HCT116 (cell line): ENCODE measurements at regions not wholly inside any gene's neighbourhood (a gene's known extent, or its start where the extent isn't known, plus 50 kb on each side); places are given as distances from the start of the nearest gene placed in this dataset.

Source experiments
- ATAC-seq: fragments of 200-7000 bp; cut with Tn5 transposase; 2 replicates; pipeline ENCODE4 v1.9.1; 2020; ENCODE audit warnings: mild to moderate bottlenecking, moderate library complexity
- BruUV-seq: library from RNA; stranded (reverse); fragments of 400-500 nt; replicated peaks from 2 replicates; lab custom pipeline; 2021; lab: Mats Ljungman, UMichigan
- CTCF ChIA-PET: fragments of 300-600 bp; sonication (Branson Sonifier 250); formaldehyde crosslinking; loops from one replicate; lab custom pipeline; 2021; ENCODE audit warnings: antibody characterized with exemption; lab: Charles Lee
- POLR2A ChIA-PET: fragments of 300-600, 350-600 bp; sonication (Branson Sonifier 250); formaldehyde crosslinking; loops from one replicate; lab custom pipeline; 2021; ENCODE audit warnings: antibody characterized with exemption; lab: Charles Lee
- RAD21 ChIA-PET, 2 experiments: fragments of 300-600 bp; sonication (Branson Sonifier 250); formaldehyde crosslinking; loops; one replicate each; lab custom pipeline; 2023; ENCODE audit warnings: low total read pairs in 2 of 2; ENCODE audit not compliant: uncharacterized antibody in 2 of 2, unreplicated experiment in 2 of 2, low non-redundant PET in 1 of 2; lab: Charles Lee
- DNase-seq: peaks from one replicate; pipeline ENCODE4 v3.0.0-alpha.2; 2010; ENCODE audit warnings: low read depth, low spot score
- H2AFZ ChIP-seq: fragments of 200-600 bp; shearing (Covaris generic), sonication (generic); 2 replicates; pipeline ENCODE4 v1.6.1; 2017; ENCODE audit warnings: low read depth, mixed run types, mixed read lengths, antibody characterized with exemption, low read length; ENCODE audit not compliant: poor library complexity, severe bottlenecking
- H3K27ac ChIP-seq: 2 replicates; pipeline ENCODE4 v1.5.1; 2012; ENCODE audit warnings: low read depth, low read length
- H3K27me3 ChIP-seq: fragments of 200-600 bp; sonication (generic); 2 replicates; pipeline ENCODE4 v1.6.1; 2016; ENCODE audit warnings: mixed run types, low read length, mixed read lengths; ENCODE audit not compliant: insufficient read depth
- H3K36me3 ChIP-seq, 2 experiments: fragments of 200-500 bp in 1 of 2; fragments of 200-600 bp in 1 of 2; sonication (Bioruptor generic) in 1 of 2; sonication (generic) in 1 of 2; 2 replicates each; pipeline versions ENCODE4 v1.5.1 to v1.6.1; 2014 to 2016; ENCODE audit warnings: low read length in 2 of 2, inconsistent platforms in 1 of 2, mixed read lengths in 1 of 2, mixed run types in 1 of 2; ENCODE audit not compliant: insufficient read depth in 2 of 2, control insufficient read depth in 1 of 2
- H3K4me1 ChIP-seq, 2 experiments: fragments of 200-600 bp in 1 of 2; sonication (generic) in 1 of 2; 2 replicates each; pipeline versions ENCODE4 v1.5.1 to v1.6.1; 2012 to 2017; ENCODE audit warnings: low read length in 2 of 2, inconsistent platforms in 1 of 2, mild to moderate bottlenecking in 1 of 2, mixed read lengths in 1 of 2, mixed run types in 1 of 2, moderate library complexity in 1 of 2; ENCODE audit not compliant: insufficient read depth in 2 of 2, control insufficient read depth in 1 of 2
- H3K4me2 ChIP-seq: fragments of 200-600 bp; sonication (generic); 2 replicates; pipeline ENCODE4 v1.6.1; 2017; ENCODE audit warnings: mixed run types, low read length, mixed read lengths
- H3K4me3 ChIP-seq, 2 experiments: fragments of 200-600 bp in 1 of 2; sonication (generic) in 1 of 2; replicated peaks in 1 of 2; 2 replicates each; pipeline ENCODE4 v1.5.1; 2011 to 2016; ENCODE audit warnings: low read length in 2 of 2, control low read depth in 1 of 2, low read depth in 1 of 2, mild to moderate bottlenecking in 1 of 2, mixed read lengths in 1 of 2, mixed run types in 1 of 2
- H3K79me2 ChIP-seq: fragments of 200-600 bp; sonication (generic); 2 replicates; pipeline ENCODE4 v1.6.1; 2017; ENCODE audit warnings: mild to moderate bottlenecking, mixed run types, low read length, moderate library complexity, mixed read lengths; ENCODE audit not compliant: insufficient read depth
- H3K9ac ChIP-seq: fragments of 200-600 bp; sonication (generic); 2 replicates; pipeline ENCODE4 v1.6.1; 2016; ENCODE audit warnings: low read length, mixed read lengths
- H3K9me2 ChIP-seq: fragments of 200-600 bp; sonication (generic), shearing (Covaris generic); 2 replicates; pipeline ENCODE4 v1.6.1; 2017; ENCODE audit warnings: mixed run types, mild to moderate bottlenecking, moderate library complexity; ENCODE audit not compliant: insufficient read depth
- H3K9me3 ChIP-seq, 2 experiments: fragments of 200-500 bp in 1 of 2; fragments of 200-600 bp in 1 of 2; sonication (Bioruptor generic) in 1 of 2; sonication (generic) in 1 of 2; 2 replicates each; pipeline ENCODE4 v1.6.1; 2014 to 2017; ENCODE audit warnings: low read length in 2 of 2, mixed read lengths in 2 of 2, inconsistent platforms in 1 of 2, low read depth in 1 of 2, mild to moderate bottlenecking in 1 of 2, mixed run types in 1 of 2, moderate library complexity in 1 of 2; ENCODE audit not compliant: control insufficient read depth in 1 of 2, insufficient read depth in 1 of 2
- H4K20me1 ChIP-seq: fragments of 200-600 bp; sonication (generic), shearing (Covaris generic); 2 replicates; pipeline ENCODE4 v1.6.1; 2017; ENCODE audit warnings: mixed run types, mild to moderate bottlenecking, moderate library complexity; ENCODE audit not compliant: insufficient read depth
- CBX3 ChIP-seq: IDR thresholded peaks from 2 replicates; pipeline ENCODE4 v1.6.1; 2012; ENCODE audit warnings: low read depth
- EZH2phosphoT487 ChIP-seq: fragments of 200-600 bp; IDR thresholded peaks from 2 replicates; pipeline ENCODE4 v1.6.1; 2018; ENCODE audit warnings: antibody characterized with exemption, borderline replicate concordance
- MAX ChIP-seq: IDR thresholded peaks from 2 replicates; pipeline ENCODE4 v1.6.1; 2012
- POLR2A ChIP-seq: IDR thresholded peaks from 2 replicates; pipeline ENCODE4 v1.7.0; 2011; ENCODE audit warnings: borderline replicate concordance; ENCODE audit not compliant: insufficient read depth, insufficient read length; ENCODE audit errors: extremely low read depth
- RAD21 ChIP-seq: IDR thresholded peaks from 2 replicates; pipeline ENCODE4 v1.6.1; 2012; ENCODE audit warnings: low read depth, mild to moderate bottlenecking
- SIN3A ChIP-seq: IDR thresholded peaks from 2 replicates; pipeline ENCODE4 v1.6.1; 2012; ENCODE audit warnings: low read depth
- SRF ChIP-seq: IDR thresholded peaks from 2 replicates; pipeline ENCODE4 v1.6.1; 2012; ENCODE audit warnings: low read depth
- TCF7L2 ChIP-seq: IDR thresholded peaks from 2 replicates; pipeline ENCODE4 v1.7.0; 2011; ENCODE audit warnings: borderline replicate concordance, inconsistent platforms; ENCODE audit not compliant: insufficient read depth, insufficient read length; ENCODE audit errors: extremely low read depth
- YY1 ChIP-seq: IDR thresholded peaks from 2 replicates; pipeline ENCODE4 v1.6.1; 2011; ENCODE audit warnings: low read length, low read depth, moderate library complexity, mild to moderate bottlenecking; ENCODE audit not compliant: insufficient replicate concordance; ENCODE audit errors: extremely low read depth
- ZFX ChIP-seq: fragments of 450-650 bp; IDR thresholded peaks from 2 replicates; pipeline ENCODE4 v1.6.1; 2017
- ZNF274 ChIP-seq: fragments of 200-500 bp; sonication (Bioruptor generic); IDR thresholded peaks from 2 replicates; pipeline ENCODE4 v1.6.1; 2014; ENCODE audit warnings: mild to moderate bottlenecking, low read depth, low read length, inconsistent platforms
- intact Hi-C: fragments of 100-400 bp; cut with micrococcal nuclease; formaldehyde crosslinking; loops from 2 replicates; pipeline ENCODE4 v1.10.0; 2022
- TF ChIP-seq, protein P1 (sequence below): IDR thresholded peaks from 2 replicates; pipeline ENCODE4 v1.6.1; 2012
- TF ChIP-seq, protein P2 (sequence below): IDR thresholded peaks from 2 replicates; pipeline ENCODE4 v1.6.1; 2012; ENCODE audit warnings: low read depth

DNA sequence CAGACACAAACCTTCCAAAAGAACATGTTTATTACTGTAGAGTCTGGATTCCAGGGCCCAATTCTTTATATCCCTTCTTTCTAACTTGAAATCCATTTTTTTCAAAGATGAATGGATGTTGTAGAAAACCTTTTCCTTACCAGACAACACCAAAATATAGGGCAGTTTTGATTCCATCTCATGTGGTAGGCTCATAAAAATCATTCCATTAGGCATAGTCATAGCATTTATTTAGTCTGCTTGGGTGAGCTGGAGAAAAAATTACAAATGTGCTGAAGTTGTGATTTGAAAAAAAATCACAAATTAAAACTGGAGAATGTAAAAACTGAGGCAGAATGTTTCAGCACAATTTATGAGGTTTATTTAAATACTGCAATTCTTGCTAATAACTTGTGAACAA lies 199.3 kb upstream of the TBC1D5 start:
- Histone ChIP-seq H3K9me3 (no peaks in the 10 kb centered on the region), H3K9ac (no peak overlapping the region), H3K9me2 (no peaks in the 10 kb centered on the region), H2AFZ (no peak overlapping the region), H3K4me1 (no peaks in the 10 kb centered on the region), H3K36me3 (no peaks in the 10 kb centered on the region), H3K27me3 (no peaks in the 10 kb centered on the region), H3K4me2 (no peak overlapping the region), H3K4me3 (no peak overlapping the region), H3K27ac (no peak overlapping the region), H3K79me2 (no peaks in the 10 kb centered on the region), H4K20me1 (no peaks in the 10 kb centered on the region)
- CTCF ChIA-PET, result no interaction called here
- no peak for ATAC-seq
- RAD21 ChIA-PET, result no interaction called here
- POLR2A ChIA-PET, result no interaction called here
- BruUV-seq, result no TSS peak
- no peak for DNase-seq
- intact Hi-C loops, result no loop called here
- TF ChIP-seq ZNF274 (no peak), EZH2phosphoT487 (no peak), SRF (no peak), POLR2A (no peak), ZFX (no peak), MAX (no peak), CBX3 (no peak), RAD21 (no peak), SIN3A (no peak), TCF7L2 (no peak), YY1 (no peak)
- TF ChIP-seq, protein P1, sequence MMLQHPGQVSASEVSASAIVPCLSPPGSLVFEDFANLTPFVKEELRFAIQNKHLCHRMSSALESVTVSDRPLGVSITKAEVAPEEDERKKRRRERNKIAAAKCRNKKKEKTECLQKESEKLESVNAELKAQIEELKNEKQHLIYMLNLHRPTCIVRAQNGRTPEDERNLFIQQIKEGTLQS, result no peak
- TF ChIP-seq, protein P2, sequence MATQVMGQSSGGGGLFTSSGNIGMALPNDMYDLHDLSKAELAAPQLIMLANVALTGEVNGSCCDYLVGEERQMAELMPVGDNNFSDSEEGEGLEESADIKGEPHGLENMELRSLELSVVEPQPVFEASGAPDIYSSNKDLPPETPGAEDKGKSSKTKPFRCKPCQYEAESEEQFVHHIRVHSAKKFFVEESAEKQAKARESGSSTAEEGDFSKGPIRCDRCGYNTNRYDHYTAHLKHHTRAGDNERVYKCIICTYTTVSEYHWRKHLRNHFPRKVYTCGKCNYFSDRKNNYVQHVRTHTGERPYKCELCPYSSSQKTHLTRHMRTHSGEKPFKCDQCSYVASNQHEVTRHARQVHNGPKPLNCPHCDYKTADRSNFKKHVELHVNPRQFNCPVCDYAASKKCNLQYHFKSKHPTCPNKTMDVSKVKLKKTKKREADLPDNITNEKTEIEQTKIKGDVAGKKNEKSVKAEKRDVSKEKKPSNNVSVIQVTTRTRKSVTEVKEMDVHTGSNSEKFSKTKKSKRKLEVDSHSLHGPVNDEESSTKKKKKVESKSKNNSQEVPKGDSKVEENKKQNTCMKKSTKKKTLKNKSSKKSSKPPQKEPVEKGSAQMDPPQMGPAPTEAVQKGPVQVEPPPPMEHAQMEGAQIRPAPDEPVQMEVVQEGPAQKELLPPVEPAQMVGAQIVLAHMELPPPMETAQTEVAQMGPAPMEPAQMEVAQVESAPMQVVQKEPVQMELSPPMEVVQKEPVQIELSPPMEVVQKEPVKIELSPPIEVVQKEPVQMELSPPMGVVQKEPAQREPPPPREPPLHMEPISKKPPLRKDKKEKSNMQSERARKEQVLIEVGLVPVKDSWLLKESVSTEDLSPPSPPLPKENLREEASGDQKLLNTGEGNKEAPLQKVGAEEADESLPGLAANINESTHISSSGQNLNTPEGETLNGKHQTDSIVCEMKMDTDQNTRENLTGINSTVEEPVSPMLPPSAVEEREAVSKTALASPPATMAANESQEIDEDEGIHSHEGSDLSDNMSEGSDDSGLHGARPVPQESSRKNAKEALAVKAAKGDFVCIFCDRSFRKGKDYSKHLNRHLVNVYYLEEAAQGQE, result no peak
